ENCODE measurements at regions not wholly inside any gene's neighbourhood (a gene's known extent, or its start where the extent isn't known, plus 50 kb on each side); places are given as distances from the start of the nearest gene placed in this dataset.

- in situ Hi-C loops (cut with HindIII; ENCODE audit: low sequenced_read_pairs): no loop called here
- TF ChIP-seq CTCF (IDR thresholded peaks at IDR 0.05; ENCODE audit: low read depth, low read length): peak; percentile 55
- DNase-seq (ENCODE audit: low read depth, low spot score): peak; percentile 45
Observed at GRCh38 chr16:66273644-66274334, 92.7 kb upstream of the CDH5 start.

GRCh38 chr16:66273053-66273452, 93.4 kb upstream of the CDH5 start:
- H3K4me3 ChIP-seq (ENCODE audit: low read depth, low read length): no peak overlapping the region
- DNase-seq (ENCODE audit: low read depth, low spot score): no peak
- no peak for TF ChIP-seq CTCF (IDR thresholded peaks at IDR 0.05; ENCODE audit: low read depth, low read length)
- in situ Hi-C loops (cut with HindIII; ENCODE audit: low sequenced_read_pairs): no loop called here

More at GRCh38 chr16:66273644-66274334, 92.7 kb upstream of the CDH5 start:
- no peak overlapping the region for H3K4me3 ChIP-seq (ENCODE audit: low read depth, low read length)

GRCh38 chr16:66272461-66272860, 94.0 kb upstream of the CDH5 start:
- no peak for TF ChIP-seq CTCF (IDR thresholded peaks at IDR 0.05; ENCODE audit: low read depth, low read length)
- in situ Hi-C loops (cut with HindIII; ENCODE audit: low sequenced_read_pairs): no loop called here
- DNase-seq (ENCODE audit: low read depth, low spot score): no peak

GRCh38 chr16:66271074-66272060, 95.1 kb upstream of the CDH5 start:
- no peak for DNase-seq (ENCODE audit: low read depth, low spot score)
- no peak for TF ChIP-seq CTCF (IDR thresholded peaks at IDR 0.05; ENCODE audit: low read depth, low read length)
- in situ Hi-C loops (cut with HindIII; ENCODE audit: low sequenced_read_pairs): no loop called here
- no peak overlapping the region for H3K4me3 ChIP-seq (ENCODE audit: low read depth, low read length)

More at GRCh38 chr16:66272461-66272860, 94.0 kb upstream of the CDH5 start:
- H3K4me3 ChIP-seq (ENCODE audit: low read depth, low read length): no peak overlapping the region

- in situ Hi-C loops (cut with HindIII; ENCODE audit: low sequenced_read_pairs): no loop called here
- TF ChIP-seq CTCF (IDR thresholded peaks at IDR 0.05; ENCODE audit: low read depth, low read length): peak; percentile 69
- H3K4me3 ChIP-seq (ENCODE audit: low read depth, low read length): no peak overlapping the region
- DNase-seq (ENCODE audit: low read depth, low spot score): peak; percentile 71
Observed at GRCh38 chr16:66270333-66270927, 96.1 kb upstream of the CDH5 start.

- in situ Hi-C loops (cut with HindIII; ENCODE audit: low sequenced_read_pairs): no loop called here
- DNase-seq (ENCODE audit: low read depth, low spot score): no peak
- no peak overlapping the region for H3K4me3 ChIP-seq (ENCODE audit: low read depth, low read length)
- TF ChIP-seq CTCF (IDR thresholded peaks at IDR 0.05; ENCODE audit: low read depth, low read length): no peak
Observed at GRCh38 chr16:66269617-66270332, 96.7 kb upstream of the CDH5 start.
